CD14-positive monocyte (primary cell): ENCODE measurements at regions not wholly inside any gene's neighbourhood (a gene's known extent, or its start where the extent isn't known, plus 50 kb on each side); places are given as distances from the start of the nearest gene placed in this dataset.

Experiments used
- DNase-seq, 3 donors: peaks; one replicate each; pipeline ENCODE4 v3.0.0-alpha.2; 2011 to 2022
- H2AFZ ChIP-seq: 2 replicates; pipeline ENCODE4 v1.6.0; 2012; ENCODE audit warnings: mild to moderate bottlenecking, low read depth, low read length, inconsistent platforms; ENCODE audit not compliant: insufficient read depth, poor library complexity, severe bottlenecking
- H3K27ac ChIP-seq, 2 donors: 1 replicate in 1 of 2; 2 replicates in 1 of 2; pipeline ENCODE4 v1.5.1; 2012 to 2013; ENCODE audit warnings: low read length in 2 of 2, control low read depth in 1 of 2, inconsistent platforms in 1 of 2, low read depth in 1 of 2, mild to moderate bottlenecking in 1 of 2
- H3K27me3 ChIP-seq, 2 donors: one replicate each; pipeline versions ENCODE4 v1.6.0 to v1.6.1; 2011 to 2013; ENCODE audit warnings: low read length in 2 of 2; ENCODE audit not compliant: control insufficient read depth in 2 of 2, insufficient read depth in 2 of 2
- H3K36me3 ChIP-seq, 2 donors: replicated peaks in 1 of 2; 1 replicate in 1 of 2; 2 replicates in 1 of 2; pipeline versions ENCODE4 v1.5.1 to v1.6.1; 2012 to 2013; ENCODE audit warnings: low read length in 2 of 2, control low read depth in 1 of 2, inconsistent platforms in 1 of 2, mild to moderate bottlenecking in 1 of 2; ENCODE audit not compliant: insufficient read depth in 2 of 2, control insufficient read depth in 1 of 2
- H3K4me1 ChIP-seq, 2 donors: 1 replicate in 1 of 2; 2 replicates in 1 of 2; pipeline versions ENCODE4 v1.5.1 to v1.6.1; 2012 to 2013; ENCODE audit warnings: low read length in 2 of 2, control low read depth in 1 of 2, inconsistent platforms in 1 of 2, mild to moderate bottlenecking in 1 of 2, moderate library complexity in 1 of 2; ENCODE audit not compliant: insufficient read depth in 2 of 2, control insufficient read depth in 1 of 2
- H3K4me2 ChIP-seq: replicated peaks from 2 replicates; pipeline ENCODE3; 2012; ENCODE audit warnings: low read length, moderate library complexity, mild to moderate bottlenecking; ENCODE audit not compliant: poor library complexity, severe bottlenecking; ENCODE audit errors: extremely low read depth
- H3K4me3 ChIP-seq, 3 experiments: fragments of 200-600 bp in 1 of 3; sonication (generic) in 1 of 3; replicated peaks in 1 of 3; 1 replicate in 2 of 3; 2 replicates in 1 of 3; pipeline ENCODE4 v1.5.1; 2011 to 2013; ENCODE audit warnings: low read length in 3 of 3, mild to moderate bottlenecking in 3 of 3, control low read depth in 2 of 3, low read depth in 2 of 3, inconsistent platforms in 1 of 3, moderate library complexity in 1 of 3
- H3K79me2 ChIP-seq: 2 replicates; pipeline ENCODE4 v1.6.0; 2012; ENCODE audit warnings: mild to moderate bottlenecking, control low read depth, inconsistent platforms, low read length, moderate library complexity; ENCODE audit not compliant: insufficient read depth
- H3K9ac ChIP-seq: 2 replicates; pipeline ENCODE4 v1.6.0; 2017; ENCODE audit warnings: low read length, mild to moderate bottlenecking; ENCODE audit not compliant: insufficient read depth, poor library complexity, severe bottlenecking
- H3K9me3 ChIP-seq, 2 donors: replicated peaks in 1 of 2; 1 replicate in 1 of 2; 2 replicates in 1 of 2; pipeline versions ENCODE4 v1.5.1 to v1.6.1; 2012 to 2013; ENCODE audit warnings: low read length in 2 of 2, control low read depth in 1 of 2; ENCODE audit not compliant: control insufficient read depth in 1 of 2, insufficient read depth in 1 of 2
- H4K20me1 ChIP-seq: 2 replicates; pipeline ENCODE4 v1.6.0; 2012; ENCODE audit warnings: mild to moderate bottlenecking, low read length, control low read depth, moderate library complexity; ENCODE audit not compliant: insufficient read depth
- H3K27ac Mint-ChIP-seq, 7 donors: one replicate each; pipeline ENCODE4 v1.8.0; 2020; ENCODE audit warnings: mild to moderate bottlenecking in 7 of 7, mixed read lengths in 7 of 7, moderate library complexity in 6 of 7, inconsistent platforms in 2 of 7
- H3K27me3 Mint-ChIP-seq, 3 donors: one replicate each; pipeline ENCODE4 v1.8.0; 2021 to 2022; ENCODE audit warnings: low read depth in 3 of 3, mild to moderate bottlenecking in 3 of 3, mixed read lengths in 3 of 3, moderate library complexity in 3 of 3, inconsistent platforms in 1 of 3
- H3K36me3 Mint-ChIP-seq, 2 donors: one replicate each; pipeline ENCODE4 v1.8.0; 2020; ENCODE audit warnings: mixed read lengths in 2 of 2, inconsistent platforms in 1 of 2, mild to moderate bottlenecking in 1 of 2
- H3K4me1 Mint-ChIP-seq: one replicate; pipeline ENCODE4 v1.8.0; 2020; ENCODE audit warnings: mild to moderate bottlenecking, mixed read lengths
- H3K4me3 Mint-ChIP-seq, 2 donors: one replicate each; pipeline ENCODE4 v1.8.0; 2020; ENCODE audit warnings: mild to moderate bottlenecking in 2 of 2, mixed read lengths in 2 of 2, moderate library complexity in 1 of 2
- H3K9me3 Mint-ChIP-seq, 7 donors: one replicate each; pipeline ENCODE4 v1.8.0; 2020 to 2022; ENCODE audit warnings: mixed read lengths in 7 of 7, mild to moderate bottlenecking in 6 of 7, moderate library complexity in 6 of 7, inconsistent platforms in 2 of 7
- CTCF ChIP-seq: fragments of 200-600 bp; IDR thresholded peaks from one replicate; pipeline ENCODE4 v1.8.0; 2022; ENCODE audit warnings: antibody characterized with exemption, mild to moderate bottlenecking
- WGBS: methylation state at CpG from one replicate; pipeline ENCODE4 v1.1.5; 2013; ENCODE audit warnings: missing lambda C conversion rate; ENCODE audit not compliant: insufficient coverage; 5-methylcytosine and 5-hydroxymethylcytosine counted together
- intact Hi-C, 2 donors: fragments of 100-400 bp; cut with micrococcal nuclease; formaldehyde crosslinking; loops; one replicate each; pipeline versions ENCODE4 v1.15.0 to v1.15.1; 2023

- Mint-ChIP-seq H3K4me3 (no peak overlapping the region), H3K27me3 (peaks cover 0 to 6% (median 3%) of the 10 kb centered on the region in 3 donors), H3K27ac (no peak overlapping the region), H3K36me3 (no peaks in the 10 kb centered on the region), H3K9me3 (peaks cover 0 to 7% (median 0%) of the 10 kb centered on the region in 7 donors), H3K4me1 (no peaks in the 10 kb centered on the region)
- TF ChIP-seq CTCF = no peak
- no peaks in the 10 kb centered on the region for H4K20me1 ChIP-seq
- H2AFZ ChIP-seq = no peak overlapping the region
- no peak overlapping the region for H3K4me2 ChIP-seq
- intact Hi-C loops = no loop called here
- no peak overlapping the region for H3K27ac ChIP-seq
- no peak overlapping the region for H3K9ac ChIP-seq
- H3K4me3 ChIP-seq = no peak overlapping the region
- no peaks in the 10 kb centered on the region for H3K4me1 ChIP-seq
- H3K27me3 ChIP-seq = no peaks in the 10 kb centered on the region
- H3K36me3 ChIP-seq = no peaks in the 10 kb centered on the region
- DNase-seq = no peak
- H3K79me2 ChIP-seq = no peaks in the 10 kb centered on the region
- 100% methylated on average over 1 of the region's 2 CpGs for WGBS
- no peaks in the 10 kb centered on the region for H3K9me3 ChIP-seq
Measured at GRCh38 chr3:39601241-39601640, 133.8 kb downstream of the MOBP start.

DNA sequence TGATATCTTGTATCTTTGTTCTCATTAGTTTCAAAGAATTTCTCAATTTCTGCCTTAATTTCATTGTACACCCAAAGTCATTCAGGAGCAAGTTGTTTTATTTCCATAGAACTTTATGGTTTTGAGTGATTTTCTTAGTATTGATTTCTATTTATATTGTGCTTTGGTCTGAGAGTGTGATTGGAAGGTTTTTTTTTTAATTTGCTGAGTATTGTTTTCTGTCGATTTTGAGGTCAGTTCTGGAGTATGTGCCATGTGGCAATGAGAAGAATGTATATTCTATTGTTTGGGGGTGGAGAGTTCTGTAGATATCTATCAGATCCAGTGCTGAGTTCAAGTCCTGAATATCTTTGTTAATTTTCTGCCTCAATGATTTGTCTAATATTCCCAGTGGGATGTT lies 138.4 kb downstream of the MOBP start:
- no peak overlapping the region for H3K4me3 Mint-ChIP-seq
- Histone ChIP-seq H3K27ac (no peak overlapping the region), H3K27me3 (no peaks in the 10 kb centered on the region), H3K9ac (no peak overlapping the region), H4K20me1 (no peaks in the 10 kb centered on the region), H3K9me3 (peaks cover 0 to 8% of the 10 kb centered on the region in 2 donors), H3K4me2 (no peak overlapping the region), H2AFZ (no peak overlapping the region), H3K4me1 (no peaks in the 10 kb centered on the region), H3K4me3 (no peak overlapping the region), H3K79me2 (no peaks in the 10 kb centered on the region), H3K36me3 (no peaks in the 10 kb centered on the region)
- H3K27me3 Mint-ChIP-seq = peaks cover 0 to 5% (median 3%) of the 10 kb centered on the region in 3 donors
- 100% methylated on average over 1 of the region's 1 CpG for WGBS
- H3K36me3 Mint-ChIP-seq = no peaks in the 10 kb centered on the region
- H3K4me1 Mint-ChIP-seq = no peaks in the 10 kb centered on the region
- intact Hi-C loops = no loop called here
- no peak for TF ChIP-seq CTCF
- H3K27ac Mint-ChIP-seq = no peak overlapping the region
- no peak for DNase-seq
- peaks cover 0 to 9% (median 3%) of the 10 kb centered on the region in 7 donors for H3K9me3 Mint-ChIP-seq
